ENCODE measurements at regions not wholly inside any gene's neighbourhood (a gene's known extent, or its start where the extent isn't known, plus 50 kb on each side); places are given as distances from the start of the nearest gene placed in this dataset.
"Not testable (repeated sequence)": the region's sequence is repeated elsewhere in the genome, so short reads cannot be mapped to it uniquely, and the experiment has no call there.

DNA sequence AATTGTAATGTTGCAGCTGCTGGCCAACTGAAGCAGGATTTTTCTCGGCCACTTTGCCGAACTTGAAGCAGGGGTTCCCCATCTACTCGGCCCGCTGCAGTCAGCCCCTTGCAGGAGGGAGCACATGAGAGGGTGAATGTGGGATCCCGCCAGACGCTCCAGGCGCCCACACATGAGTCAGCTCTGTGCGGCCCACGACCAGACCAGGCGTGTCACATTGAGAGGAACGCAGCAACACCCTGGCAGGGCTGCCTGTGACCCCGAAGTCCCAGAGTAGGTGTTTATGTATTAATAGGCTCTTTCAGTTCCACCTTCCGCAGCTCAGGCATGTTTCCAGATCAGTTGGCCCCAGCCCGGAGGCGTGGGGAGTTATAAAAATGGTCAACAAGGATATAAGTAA is 344.7 kb upstream of the PABPC4L start:
- H3K27me3 Mint-ChIP-seq = no peaks in the 10 kb centered on the region
- no peak for ATAC-seq (ENCODE audit: low read depth)
- peaks cover 3% of the 10 kb centered on the region for H3K9me3 Mint-ChIP-seq
- no peak overlapping the region for H3K4me3 Mint-ChIP-seq
- no peaks in the 10 kb centered on the region for H3K4me1 Mint-ChIP-seq
- H3K36me3 Mint-ChIP-seq = no peaks in the 10 kb centered on the region
- DNase-seq = no peak
- no peak overlapping the region for H3K27ac Mint-ChIP-seq
- POLR2A ChIA-PET = no interaction called here

DNA sequence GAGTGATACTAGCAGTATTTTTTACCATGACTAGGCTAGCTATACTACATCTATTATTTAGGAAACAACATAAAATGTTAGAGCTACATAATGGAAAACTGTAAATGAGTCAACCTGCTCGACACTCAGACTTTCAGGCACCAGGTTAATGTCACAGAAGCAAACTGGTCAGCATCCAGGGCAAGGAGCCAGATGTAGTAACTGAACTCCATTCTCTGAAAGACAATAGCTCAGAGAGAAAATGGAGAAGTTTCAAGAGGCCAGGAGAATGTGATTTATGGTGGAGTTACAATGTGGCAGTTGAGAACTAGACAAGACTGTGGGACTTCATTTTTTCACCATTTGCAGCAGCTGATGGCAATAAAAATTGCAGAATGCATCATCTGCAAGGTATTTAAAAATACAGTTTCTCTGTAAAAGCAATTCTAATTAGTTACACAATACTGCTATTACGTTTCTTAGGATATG is 342.7 kb upstream of the PABPC4L start:
- peaks cover 3% of the 10 kb centered on the region for H3K9me3 Mint-ChIP-seq
- POLR2A ChIA-PET = no interaction called here
- no peak for DNase-seq
- no peaks in the 10 kb centered on the region for H3K36me3 Mint-ChIP-seq
- H3K4me1 Mint-ChIP-seq = no peaks in the 10 kb centered on the region
- H3K4me3 Mint-ChIP-seq = no peak overlapping the region
- no peak overlapping the region for H3K27ac Mint-ChIP-seq
- no peaks in the 10 kb centered on the region for H3K27me3 Mint-ChIP-seq
- ATAC-seq (ENCODE audit: low read depth) = no peak

DNA sequence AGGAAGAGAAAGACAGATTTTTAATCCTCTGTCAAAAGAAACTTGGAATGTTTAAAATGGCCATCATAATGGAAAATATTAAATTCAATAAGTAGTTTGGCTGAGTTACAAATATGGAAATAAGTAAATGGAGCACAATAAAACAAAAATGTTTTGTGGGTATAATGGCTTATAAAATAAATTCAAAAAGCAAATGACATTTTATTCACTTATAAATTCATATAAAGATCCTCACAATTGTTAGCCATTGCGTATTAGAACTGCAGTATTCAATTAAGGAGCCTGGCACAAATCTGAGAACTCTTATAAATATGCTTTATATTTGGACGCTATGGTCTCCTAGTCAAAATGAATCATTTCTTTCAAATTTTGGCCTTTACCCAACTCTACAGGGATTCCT is 339.0 kb upstream of the PABPC4L start:
- no peak overlapping the region for H3K4me3 Mint-ChIP-seq
- H3K27me3 Mint-ChIP-seq = no peaks in the 10 kb centered on the region
- H3K27ac Mint-ChIP-seq = no peak overlapping the region
- POLR2A ChIA-PET = no interaction called here
- no peaks in the 10 kb centered on the region for H3K4me1 Mint-ChIP-seq
- DNase-seq = no peak
- H3K36me3 Mint-ChIP-seq = no peaks in the 10 kb centered on the region
- no peak for ATAC-seq (ENCODE audit: low read depth)
- no peaks in the 10 kb centered on the region for H3K9me3 Mint-ChIP-seq

DNA sequence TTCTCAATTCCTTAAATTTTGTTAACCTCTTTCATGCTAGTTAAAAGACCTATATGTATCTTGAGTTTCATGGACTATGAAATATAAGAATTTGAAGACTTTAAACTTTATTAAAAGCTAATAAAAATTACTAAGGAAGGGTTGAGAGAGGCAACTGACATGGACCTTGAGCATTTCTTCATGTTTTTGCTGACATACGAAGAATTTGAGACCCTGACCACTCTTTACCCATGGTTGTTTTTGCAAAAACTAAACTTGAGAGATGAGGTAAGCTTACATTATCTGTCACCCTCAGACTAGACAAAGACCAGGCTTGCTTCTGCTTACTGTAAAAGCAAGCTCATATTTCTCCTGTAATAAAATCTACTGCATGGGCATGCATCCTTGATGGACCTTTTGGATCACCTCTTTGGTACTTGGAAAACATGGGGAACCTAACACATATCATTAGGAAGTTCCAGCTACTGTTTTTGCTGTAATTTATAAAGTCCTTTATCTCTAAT is 338.2 kb upstream of the PABPC4L start:
- H3K4me1 Mint-ChIP-seq = no peaks in the 10 kb centered on the region
- no peak overlapping the region for H3K27ac Mint-ChIP-seq
- no peaks in the 10 kb centered on the region for H3K27me3 Mint-ChIP-seq
- ATAC-seq (ENCODE audit: low read depth) (no peak), DNase-seq (no peak)
- H3K9me3 Mint-ChIP-seq = no peaks in the 10 kb centered on the region
- POLR2A ChIA-PET = no interaction called here
- no peaks in the 10 kb centered on the region for H3K36me3 Mint-ChIP-seq
- H3K4me3 Mint-ChIP-seq = no peak overlapping the region

DNA sequence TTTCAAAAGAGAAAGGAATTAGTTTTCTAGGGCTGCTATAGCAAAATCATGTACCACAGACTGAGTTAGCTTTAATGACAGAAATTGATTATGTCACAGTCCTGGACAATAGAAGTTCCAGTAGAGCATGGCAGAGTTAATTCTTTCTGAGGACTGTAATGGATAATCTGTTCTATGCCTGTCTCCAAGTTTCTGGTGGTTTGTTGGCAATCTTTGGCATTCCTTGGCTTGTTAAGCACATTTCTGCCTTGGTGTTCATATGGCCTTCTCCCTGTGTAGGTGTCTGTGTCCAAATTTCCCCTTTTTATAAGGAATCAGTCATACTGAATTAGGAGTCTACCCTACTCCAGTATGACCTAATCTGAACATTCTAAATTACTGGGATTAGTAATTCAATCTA is 336.1 kb upstream of the PABPC4L start:
- H3K36me3 Mint-ChIP-seq = no peaks in the 10 kb centered on the region
- H3K4me3 Mint-ChIP-seq = no peak overlapping the region
- H3K9me3 Mint-ChIP-seq = no peaks in the 10 kb centered on the region
- DNase-seq (no peak), ATAC-seq (ENCODE audit: low read depth) (no peak)
- H3K27me3 Mint-ChIP-seq = no peaks in the 10 kb centered on the region
- POLR2A ChIA-PET = no interaction called here
- H3K27ac Mint-ChIP-seq = no peak overlapping the region
- no peaks in the 10 kb centered on the region for H3K4me1 Mint-ChIP-seq

DNA sequence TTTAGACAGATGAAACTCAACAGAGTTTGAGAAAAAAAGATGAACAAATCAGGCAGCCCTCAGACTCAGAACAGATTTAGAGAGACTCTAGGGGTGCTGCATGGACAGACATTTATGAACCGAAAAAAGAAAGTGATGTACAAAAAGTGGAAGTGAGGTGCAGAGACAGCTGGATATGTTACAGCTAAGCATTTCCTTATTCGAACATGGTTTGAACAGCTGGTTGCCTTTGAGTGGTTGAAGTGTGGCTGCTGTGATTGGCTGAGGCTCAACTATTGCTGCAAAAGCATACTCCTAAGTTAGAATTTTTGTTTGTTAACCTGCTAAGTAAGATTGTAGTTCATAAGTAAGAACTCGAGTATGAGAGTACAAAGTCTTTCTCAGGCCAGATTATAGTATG is 331.5 kb upstream of the PABPC4L start:
- Mint-ChIP-seq H3K27me3 (no peaks in the 10 kb centered on the region), H3K36me3 (no peaks in the 10 kb centered on the region), H3K4me1 (no peaks in the 10 kb centered on the region), H3K27ac (no peak overlapping the region), H3K9me3 (no peaks in the 10 kb centered on the region), H3K4me3 (no peak overlapping the region)
- DNase-seq (no peak), ATAC-seq (ENCODE audit: low read depth) (no peak)
- POLR2A ChIA-PET = no interaction called here

DNA sequence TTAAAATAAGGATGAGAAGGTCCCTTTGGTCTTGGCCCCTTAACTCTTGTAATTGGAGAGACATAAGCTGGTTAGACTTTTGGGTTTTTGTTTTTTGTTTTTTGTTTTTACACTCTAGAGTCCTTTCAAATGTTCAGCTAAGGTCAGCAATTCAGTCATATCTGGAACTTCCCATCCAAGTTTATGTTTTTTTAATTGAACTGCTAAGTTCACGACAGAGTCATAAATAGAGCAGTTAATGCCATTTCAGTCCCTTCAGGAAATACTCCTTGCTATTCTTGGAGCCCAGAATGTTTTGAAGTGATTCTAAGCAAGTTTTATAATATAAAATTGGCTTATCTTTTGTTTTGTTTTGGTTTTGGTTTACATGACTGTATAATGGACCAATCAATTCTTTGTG is 329.4 kb upstream of the PABPC4L start:
- Mint-ChIP-seq H3K36me3 (no peaks in the 10 kb centered on the region), H3K27me3 (no peaks in the 10 kb centered on the region), H3K4me3 (no peak overlapping the region), H3K27ac (no peak overlapping the region), H3K4me1 (no peaks in the 10 kb centered on the region), H3K9me3 (peaks cover 1% of the 10 kb centered on the region)
- DNase-seq (no peak), ATAC-seq (ENCODE audit: low read depth) (no peak)
- POLR2A ChIA-PET = no interaction called here

DNA sequence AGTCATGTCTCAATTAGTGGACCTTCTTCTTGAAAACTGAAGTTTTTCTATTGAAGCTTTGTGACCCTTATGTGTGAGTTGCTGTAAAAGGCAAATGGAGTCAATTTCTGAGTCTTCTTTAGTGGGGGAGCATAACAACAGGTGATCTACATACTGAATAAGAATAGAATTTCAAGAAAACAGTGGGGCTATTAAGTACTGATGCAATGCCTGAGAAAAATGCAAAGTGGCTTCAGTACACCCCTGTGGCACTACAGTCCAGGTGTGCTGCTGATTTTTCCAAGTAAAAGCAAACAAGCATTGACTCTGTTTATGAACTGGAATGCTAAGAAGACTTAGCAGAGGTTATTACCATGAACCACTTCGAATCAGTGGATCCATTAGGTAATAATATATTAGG is 328.0 kb upstream of the PABPC4L start:
- no peaks in the 10 kb centered on the region for H3K36me3 Mint-ChIP-seq
- H3K4me1 Mint-ChIP-seq = no peaks in the 10 kb centered on the region
- H3K27me3 Mint-ChIP-seq = no peaks in the 10 kb centered on the region
- DNase-seq (no peak), ATAC-seq (ENCODE audit: low read depth) (no peak)
- no peak overlapping the region for H3K27ac Mint-ChIP-seq
- POLR2A ChIA-PET = no interaction called here
- peaks cover 1% of the 10 kb centered on the region for H3K9me3 Mint-ChIP-seq
- no peak overlapping the region for H3K4me3 Mint-ChIP-seq

DNA sequence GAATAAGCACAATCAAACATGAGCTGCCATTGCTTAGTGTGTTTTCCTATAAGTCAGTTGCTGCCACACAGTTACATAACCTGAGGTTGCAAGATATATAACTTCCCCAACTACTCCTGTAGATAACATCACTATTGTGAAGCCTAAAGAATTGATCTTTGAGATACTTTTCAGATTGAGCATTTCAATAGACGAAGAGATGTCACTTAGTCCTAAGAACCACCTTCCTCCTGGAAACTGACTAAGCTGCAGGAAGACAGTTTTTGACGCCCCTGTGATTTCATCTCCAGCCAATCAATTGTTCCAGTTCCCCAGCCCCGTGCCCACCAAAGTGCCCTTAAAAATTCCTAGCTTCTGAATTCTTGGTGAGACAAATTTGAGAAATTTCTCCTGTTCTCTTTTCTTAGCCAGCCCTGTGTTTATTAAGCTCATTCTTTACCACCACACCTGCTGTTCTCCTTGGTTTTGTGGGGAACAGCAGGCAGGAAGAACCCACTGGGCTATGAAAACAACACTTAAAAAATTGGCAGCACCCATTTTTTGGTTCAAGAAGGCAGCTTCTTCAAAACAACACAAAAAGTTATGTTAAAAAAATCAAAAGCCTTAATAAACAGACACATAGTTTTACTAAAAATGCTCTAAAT is 317.1 kb upstream of the PABPC4L start:
- H3K27me3 Mint-ChIP-seq = no peaks in the 10 kb centered on the region
- POLR2A ChIA-PET = no interaction called here

DNA sequence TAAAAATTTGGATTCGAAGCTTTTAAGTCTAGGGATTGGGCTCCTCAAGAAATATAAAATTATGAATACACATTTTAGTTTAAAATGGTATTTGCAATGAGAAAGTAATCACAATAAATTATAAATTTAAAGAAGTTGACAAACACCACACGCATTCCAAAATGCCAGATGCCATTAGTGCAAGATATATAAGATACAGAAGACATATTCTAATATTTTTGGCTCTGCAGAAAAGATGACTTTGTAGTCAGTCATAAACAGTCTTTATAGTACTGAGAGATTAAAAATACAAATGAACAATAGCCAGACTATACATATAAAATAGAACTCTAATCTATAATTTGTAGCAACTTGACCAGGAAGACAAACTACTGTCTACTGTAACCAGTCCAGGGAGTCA is 309.0 kb upstream of the PABPC4L start:
- no peaks in the 10 kb centered on the region for H3K9me3 Mint-ChIP-seq
- DNase-seq (no peak), ATAC-seq (ENCODE audit: low read depth) (no peak)
- H3K27me3 Mint-ChIP-seq = no peaks in the 10 kb centered on the region
- no peak overlapping the region for H3K27ac Mint-ChIP-seq
- POLR2A ChIA-PET = no interaction called here
- H3K4me3 Mint-ChIP-seq = no peak overlapping the region
- H3K4me1 Mint-ChIP-seq = no peaks in the 10 kb centered on the region
- no peaks in the 10 kb centered on the region for H3K36me3 Mint-ChIP-seq

More for the DNA sequence above, 317.1 kb upstream of the PABPC4L start:
- no peak for ATAC-seq (ENCODE audit: low read depth)
- Mint-ChIP-seq H3K9me3 (no peaks in the 10 kb centered on the region), H3K4me3 (no peak overlapping the region), H3K36me3 (no peaks in the 10 kb centered on the region), H3K4me1 (no peaks in the 10 kb centered on the region), H3K27ac (no peak overlapping the region)
- no peak for DNase-seq

DNA sequence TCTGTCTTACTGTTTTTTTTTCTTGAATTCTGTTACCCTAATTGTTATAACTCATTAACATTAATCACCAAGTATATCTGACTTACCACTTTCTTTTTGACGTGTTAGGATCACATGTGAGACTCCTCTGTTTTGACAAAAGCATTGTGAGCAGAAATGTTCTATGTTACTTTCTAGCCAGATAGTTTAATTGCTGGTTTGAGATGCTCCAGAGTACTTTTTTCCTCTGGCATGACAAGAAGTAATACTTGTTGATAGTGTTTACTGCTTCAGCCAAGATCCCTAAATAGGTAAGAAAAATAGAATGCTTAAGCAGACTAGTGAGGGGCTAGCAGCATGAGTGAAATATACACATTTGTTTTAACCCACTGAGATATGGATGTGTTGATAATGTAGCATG is 303.9 kb upstream of the PABPC4L start:
- DNase-seq (no peak), ATAC-seq (ENCODE audit: low read depth) (no peak)
- Mint-ChIP-seq H3K36me3 (no peaks in the 10 kb centered on the region), H3K27ac (no peak overlapping the region), H3K9me3 (no peaks in the 10 kb centered on the region), H3K27me3 (no peaks in the 10 kb centered on the region), H3K4me1 (no peaks in the 10 kb centered on the region), H3K4me3 (no peak overlapping the region)
- POLR2A ChIA-PET = no interaction called here

DNA sequence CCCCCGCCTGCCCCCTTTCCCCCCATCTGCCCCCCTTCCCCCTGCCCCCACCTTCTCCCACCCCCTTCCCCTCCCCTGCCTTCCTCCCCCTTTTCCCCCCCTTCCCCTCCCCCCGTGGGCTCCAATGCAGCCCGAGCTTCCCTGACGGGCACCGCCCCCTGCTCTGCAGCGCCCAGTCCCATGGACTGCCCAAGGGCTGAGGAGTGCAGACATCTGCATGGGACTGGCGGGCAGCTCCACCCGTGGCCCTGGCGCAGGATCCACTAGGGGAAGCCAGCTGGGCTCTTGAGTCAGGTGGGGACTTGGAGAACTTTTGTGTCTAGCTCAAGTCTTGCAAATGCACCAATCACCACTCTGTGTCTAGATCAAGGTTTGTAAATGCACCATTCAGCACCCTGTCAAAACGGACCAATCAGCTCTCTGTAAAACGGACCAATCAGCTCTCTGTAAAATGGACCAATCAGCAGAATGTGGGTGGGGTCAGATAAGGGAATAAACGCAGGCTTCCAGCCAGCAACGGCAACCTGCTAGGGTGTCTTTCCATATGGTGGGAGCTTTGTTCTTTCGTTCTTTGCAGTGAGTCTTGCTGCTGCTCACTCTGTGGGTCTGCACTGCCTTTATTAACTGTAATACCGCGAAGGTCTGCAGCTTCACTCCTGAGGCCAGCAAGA is 300.5 kb upstream of the PABPC4L start:
- no peaks in the 10 kb centered on the region for H3K27me3 Mint-ChIP-seq
- POLR2A ChIA-PET = no interaction called here

DNA sequence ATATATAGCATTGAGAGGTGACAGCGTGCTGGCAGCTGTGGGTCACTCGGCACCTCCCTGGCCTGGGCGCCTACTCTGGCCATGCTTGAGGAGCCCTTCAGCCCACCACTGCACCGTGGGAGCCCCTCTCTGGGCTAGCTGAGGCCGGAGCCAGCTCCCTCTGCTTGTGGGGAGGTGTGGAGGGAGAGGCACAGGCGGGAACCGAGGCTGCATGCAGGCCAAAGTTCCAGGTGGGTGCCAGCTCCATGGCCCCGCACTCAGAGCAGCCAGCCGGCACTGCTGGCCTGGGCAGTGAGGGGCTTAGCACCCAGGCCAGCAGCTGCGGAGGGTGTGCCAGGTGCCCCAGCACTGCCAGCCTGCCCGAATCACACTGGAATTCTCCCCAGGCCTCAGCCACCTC is 299.9 kb upstream of the PABPC4L start:
- H3K27me3 Mint-ChIP-seq; DNase-seq; H3K36me3 Mint-ChIP-seq; H3K27ac Mint-ChIP-seq; POLR2A ChIA-PET; H3K9me3 Mint-ChIP-seq; ATAC-seq (ENCODE audit: low read depth); H3K4me1 Mint-ChIP-seq; H3K4me3 Mint-ChIP-seq: not testable (repeated sequence)

More for the DNA sequence above, 300.5 kb upstream of the PABPC4L start:
- DNase-seq (no peak), ATAC-seq (ENCODE audit: low read depth) (no peak)
- Mint-ChIP-seq H3K4me1 (no peaks in the 10 kb centered on the region), H3K27ac (no peak overlapping the region), H3K36me3 (no peaks in the 10 kb centered on the region), H3K4me3 (no peak overlapping the region), H3K9me3 (no peaks in the 10 kb centered on the region)

DNA sequence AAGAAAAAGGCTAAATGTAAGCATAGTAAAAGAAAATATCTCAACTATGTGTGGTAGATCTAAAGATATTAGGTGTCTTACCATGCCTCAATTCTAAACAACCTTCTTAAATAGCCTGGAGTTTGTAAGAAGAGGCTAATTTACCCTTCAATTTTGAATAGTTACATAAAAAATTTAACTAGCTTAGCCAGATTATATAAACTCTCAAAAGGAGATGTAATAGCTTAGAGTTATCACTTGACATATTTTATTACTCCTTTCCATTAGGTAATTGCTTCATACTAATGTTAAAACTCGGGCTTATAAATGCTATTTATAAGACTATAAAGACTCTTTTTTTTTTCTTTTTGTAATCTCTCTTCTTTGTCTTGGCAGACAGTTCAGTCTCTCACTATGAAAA is 297.5 kb upstream of the PABPC4L start:
- Mint-ChIP-seq H3K4me1 (no peaks in the 10 kb centered on the region), H3K9me3 (no peaks in the 10 kb centered on the region), H3K36me3 (no peaks in the 10 kb centered on the region), H3K27me3 (no peaks in the 10 kb centered on the region), H3K27ac (no peak overlapping the region), H3K4me3 (no peak overlapping the region)
- no peak for DNase-seq
- no peak for ATAC-seq (ENCODE audit: low read depth)
- POLR2A ChIA-PET = no interaction called here

Measured in activated naive CD8-positive, alpha-beta T cell treated with anti-CD3 and anti-CD28 coated beads, Interleukin-2, amount 10 ng/mL, durations not matched to agents 7 days and 5 days (primary cell).